GM06990 (cell line): ENCODE measurements at regions not wholly inside any gene's neighbourhood (a gene's known extent, or its start where the extent isn't known, plus 50 kb on each side); places are given as distances from the start of the nearest gene placed in this dataset.
"Not testable (repeated sequence)": the region's sequence is repeated elsewhere in the genome, so short reads cannot be mapped to it uniquely, and the experiment has no call there.

Experiments
- DNase-seq: peaks from one replicate; pipeline ENCODE4 v3.0.0-alpha.2; 2011; ENCODE audit not compliant: insufficient read length; ENCODE audit errors: extremely low read depth
- H3K27me3 ChIP-seq: replicated peaks from 2 replicates; pipeline ENCODE4 v1.6.0; 2011; ENCODE audit warnings: low read length; ENCODE audit not compliant: control insufficient read depth, insufficient read depth
- H3K36me3 ChIP-seq: 2 replicates; pipeline ENCODE4 v1.5.1; 2011; ENCODE audit warnings: low read length; ENCODE audit not compliant: control insufficient read depth, insufficient read depth
- H3K4me3 ChIP-seq: replicated peaks from 2 replicates; pipeline ENCODE4 v1.5.1; 2011; ENCODE audit warnings: low read depth, mild to moderate bottlenecking, control low read depth, low read length
- CTCF ChIP-seq: IDR thresholded peaks from 2 replicates; pipeline ENCODE4 v1.5.1; 2011; ENCODE audit warnings: low read length, control low read depth, mild to moderate bottlenecking, inconsistent platforms; ENCODE audit not compliant: insufficient read depth, poor library complexity, severe bottlenecking

GRCh38 chr12:62006076-62006732 lies 254.0 kb upstream of the USP15 start:
- no peaks in the 10 kb centered on the region for H3K36me3 ChIP-seq
- H3K4me3 ChIP-seq = no peak overlapping the region
- TF ChIP-seq CTCF = peak; percentile 80
- DNase-seq = no peak
- H3K27me3 ChIP-seq = no peaks in the 10 kb centered on the region

GRCh38 chr12:62008703-62009102 lies 251.5 kb upstream of the USP15 start:
- DNase-seq = no peak
- no peaks in the 10 kb centered on the region for H3K36me3 ChIP-seq
- H3K4me3 ChIP-seq = no peak overlapping the region
- no peaks in the 10 kb centered on the region for H3K27me3 ChIP-seq
- TF ChIP-seq CTCF = no peak

- H3K36me3 ChIP-seq = no peaks in the 10 kb centered on the region
- DNase-seq = no peak
- no peak overlapping the region for H3K4me3 ChIP-seq
- H3K27me3 ChIP-seq = no peaks in the 10 kb centered on the region
- TF ChIP-seq CTCF = no peak
Observed at GRCh38 chr12:62009445-62009844, 250.8 kb upstream of the USP15 start.

- not testable (repeated sequence) for H3K27me3 ChIP-seq, DNase-seq, H3K36me3 ChIP-seq, H3K4me3 ChIP-seq
Observed at GRCh38 chr12:62010331-62010906, 249.8 kb upstream of the USP15 start.

- not testable (repeated sequence) for H3K27me3 ChIP-seq, H3K36me3 ChIP-seq, H3K4me3 ChIP-seq, DNase-seq
Observed at GRCh38 chr12:62010973-62011372, 249.2 kb upstream of the USP15 start.

GRCh38 chr12:62014330-62014729 lies 245.9 kb upstream of the USP15 start:
- no peak for DNase-seq
- no peaks in the 10 kb centered on the region for H3K36me3 ChIP-seq
- no peak for TF ChIP-seq CTCF
- H3K27me3 ChIP-seq = no peaks in the 10 kb centered on the region
- no peak overlapping the region for H3K4me3 ChIP-seq

GRCh38 chr12:62016021-62016420 lies 244.2 kb upstream of the USP15 start:
- no peaks in the 10 kb centered on the region for H3K27me3 ChIP-seq
- no peak overlapping the region for H3K4me3 ChIP-seq
- no peaks in the 10 kb centered on the region for H3K36me3 ChIP-seq
- no peak for DNase-seq
- no peak for TF ChIP-seq CTCF
